HL-60 (cell line): ENCODE measurements at regions not wholly inside any gene's neighbourhood (a gene's known extent, or its start where the extent isn't known, plus 50 kb on each side); places are given as distances from the start of the nearest gene placed in this dataset.

Experiments used
- CTCF ChIP-seq: IDR thresholded peaks from one replicate; pipeline ENCODE4 v1.5.1; 2011; ENCODE audit warnings: low read length, control low read depth, inconsistent platforms; ENCODE audit not compliant: insufficient read depth
- POLR2AphosphoS5 ChIP-seq: IDR thresholded peaks from 2 replicates; pipeline ENCODE4 v1.6.1; 2012; ENCODE audit warnings: low read depth

GRCh38 chr11:96635655-96636054, 245.8 kb downstream of the JRKL start:
- TF ChIP-seq CTCF (no peak), POLR2AphosphoS5 (no peak)
